MCF 10A (cell line): ENCODE measurements at regions not wholly inside any gene's neighbourhood (a gene's known extent, or its start where the extent isn't known, plus 50 kb on each side); places are given as distances from the start of the nearest gene placed in this dataset.

Experiments
- BruUV-seq: library from RNA; stranded (reverse); fragments of 400-500 nt; replicated peaks from 2 replicates; lab custom pipeline; 2021; lab: Mats Ljungman, UMichigan
- CTCF ChIA-PET: fragments of 300-600 bp; sonication (Branson Sonifier 250); formaldehyde crosslinking; extraction: SDS; loops from one replicate; lab custom pipeline; 2021; ENCODE audit warnings: antibody characterized with exemption, inconsistent platforms; lab: Yijun Ruan, JAX
- POLR2A ChIA-PET: fragments of 300-600, 350-650 bp; sonication (Branson Sonifier 250); formaldehyde crosslinking; extraction: SDS; loops from one replicate; lab custom pipeline; 2020; ENCODE audit warnings: antibody characterized with exemption, inconsistent platforms; lab: Yijun Ruan, JAX
- DNase-seq: peaks from one replicate; pipeline ENCODE4 v3.0.0-alpha.2; 2018; ENCODE audit not compliant: unreplicated experiment
- H3K27ac Mint-ChIP-seq: one replicate; pipeline ENCODE4 v1.8.0; 2022; ENCODE audit warnings: mild to moderate bottlenecking, low read depth, mixed read lengths; ENCODE audit not compliant: unreplicated experiment
- H3K27me3 Mint-ChIP-seq: one replicate; pipeline ENCODE4 v1.8.0; 2022; ENCODE audit warnings: mixed read lengths; ENCODE audit not compliant: insufficient read depth, unreplicated experiment
- H3K36me3 Mint-ChIP-seq: one replicate; pipeline ENCODE4 v1.8.0; 2022; ENCODE audit warnings: mild to moderate bottlenecking, moderate library complexity, mixed read lengths; ENCODE audit not compliant: insufficient read depth, unreplicated experiment
- H3K4me1 Mint-ChIP-seq: one replicate; pipeline ENCODE4 v1.8.0; 2022; ENCODE audit warnings: mixed read lengths; ENCODE audit not compliant: insufficient read depth, unreplicated experiment
- H3K4me3 Mint-ChIP-seq: one replicate; pipeline ENCODE4 v1.8.0; 2022; ENCODE audit warnings: mild to moderate bottlenecking, moderate library complexity, mixed read lengths; ENCODE audit not compliant: unreplicated experiment
- H3K9me3 Mint-ChIP-seq: one replicate; pipeline ENCODE4 v1.8.0; 2022; ENCODE audit warnings: mixed read lengths; ENCODE audit not compliant: unreplicated experiment
- CTCF ChIP-seq: fragments of 200-600 bp; IDR thresholded peaks from one replicate; pipeline ENCODE4 v1.8.0; 2022; ENCODE audit warnings: antibody characterized with exemption, mild to moderate bottlenecking; ENCODE audit not compliant: unreplicated experiment
- intact Hi-C: fragments of 100-400 bp; cut with micrococcal nuclease; formaldehyde crosslinking; loops from 2 replicates; pipeline ENCODE4 v1.14.1; 2022

- Mint-ChIP-seq H3K27me3 (no peaks in the 10 kb centered on the region), H3K4me1 (no peaks in the 10 kb centered on the region), H3K9me3 (no peaks in the 10 kb centered on the region), H3K27ac (no peak overlapping the region), H3K36me3 (no peaks in the 10 kb centered on the region), H3K4me3 (no peak overlapping the region)
- DNase-seq: no peak
- TF ChIP-seq CTCF: no peak
- BruUV-seq: no TSS peak
- POLR2A ChIA-PET: no interaction called here
- CTCF ChIA-PET: interaction anchor here (0.8 kb wide), 1 partner anchor 69 kb away, joined by 8 read pairs; no protein-coding TSS in a partner anchor
- intact Hi-C loops: no loop called here
Measured at GRCh38 chr4:28548136-28548535, 1687.5 kb downstream of the STIM2 start.

GRCh38 chr4:28548594-28548993 is 1688.0 kb downstream of the STIM2 start:
- CTCF ChIA-PET: interaction anchor here (0.8 kb wide), 1 partner anchor 69 kb away, joined by 8 read pairs; no protein-coding TSS in a partner anchor
- H3K36me3 Mint-ChIP-seq: no peaks in the 10 kb centered on the region
- peaks cover 3% of the 10 kb centered on the region for H3K9me3 Mint-ChIP-seq
- no peaks in the 10 kb centered on the region for H3K27me3 Mint-ChIP-seq
- POLR2A ChIA-PET: no interaction called here
- DNase-seq: no peak
- H3K4me1 Mint-ChIP-seq: no peaks in the 10 kb centered on the region
- no peak overlapping the region for H3K27ac Mint-ChIP-seq
- BruUV-seq: no TSS peak
- H3K4me3 Mint-ChIP-seq: no peak overlapping the region
- intact Hi-C loops: no loop called here
- no peak for TF ChIP-seq CTCF

- H3K27me3 Mint-ChIP-seq: no peaks in the 10 kb centered on the region
- ChIA-PET CTCF (no interaction called here), POLR2A (no interaction called here)
- no peaks in the 10 kb centered on the region for H3K4me1 Mint-ChIP-seq
- no peaks in the 10 kb centered on the region for H3K36me3 Mint-ChIP-seq
- H3K27ac Mint-ChIP-seq: no peak overlapping the region
- no peak for TF ChIP-seq CTCF
- no peak overlapping the region for H3K4me3 Mint-ChIP-seq
- peaks cover 7% of the 10 kb centered on the region for H3K9me3 Mint-ChIP-seq
- DNase-seq: no peak
- no TSS peak for BruUV-seq
- intact Hi-C loops: no loop called here
Measured at GRCh38 chr4:28555866-28556265, 1695.2 kb downstream of the STIM2 start.

- H3K9me3 Mint-ChIP-seq: peaks cover 7% of the 10 kb centered on the region
Measured at GRCh38 chr4:28557755-28558154, 1697.1 kb downstream of the STIM2 start.

More at GRCh38 chr4:28557755-28558154, 1697.1 kb downstream of the STIM2 start:
- Mint-ChIP-seq H3K4me1 (no peaks in the 10 kb centered on the region), H3K27ac (no peak overlapping the region), H3K4me3 (no peak overlapping the region), H3K27me3 (no peaks in the 10 kb centered on the region), H3K36me3 (no peaks in the 10 kb centered on the region)
- ChIA-PET POLR2A (no interaction called here), CTCF (interaction anchor here (0.6 kb wide), 1 partner anchor 591 kb away, joined by 3 read pairs; no protein-coding TSS in a partner anchor)
- DNase-seq: no peak
- no peak for TF ChIP-seq CTCF
- intact Hi-C loops: no loop called here
- BruUV-seq: no TSS peak
